Trophoblast cell (in vitro differentiated cells and primary cell): ENCODE measurements at regions not wholly inside any gene's neighbourhood (a gene's known extent, or its start where the extent isn't known, plus 50 kb on each side); places are given as distances from the start of the nearest gene placed in this dataset.

Experiments
- DNase-seq, 2 donors: peaks; one replicate each; pipeline ENCODE4 v3.0.0-alpha.2; 2016
- H2AFZ ChIP-seq: 2 replicates; pipeline ENCODE4 v1.6.1; 2013; ENCODE audit warnings: low read length, moderate library complexity, mild to moderate bottlenecking; ENCODE audit not compliant: insufficient read depth, poor library complexity
- H2AK5ac ChIP-seq: 2 replicates; pipeline ENCODE4 v1.6.1; 2013; ENCODE audit warnings: mild to moderate bottlenecking, low read length
- H2BK120ac ChIP-seq: 2 replicates; pipeline ENCODE4 v1.6.1; 2013; ENCODE audit warnings: low read length, mild to moderate bottlenecking, moderate library complexity; ENCODE audit not compliant: insufficient read depth, poor library complexity
- H2BK12ac ChIP-seq: 2 replicates; pipeline ENCODE4 v1.6.1; 2013; ENCODE audit warnings: mild to moderate bottlenecking, low read length, moderate library complexity
- H2BK5ac ChIP-seq: 2 replicates; pipeline ENCODE4 v1.6.1; 2013; ENCODE audit warnings: low read length, low read depth, moderate library complexity, mild to moderate bottlenecking; ENCODE audit not compliant: poor library complexity
- H3K14ac ChIP-seq: 2 replicates; pipeline ENCODE4 v1.6.1; 2013; ENCODE audit warnings: mild to moderate bottlenecking, low read length
- H3K18ac ChIP-seq: 2 replicates; pipeline ENCODE4 v1.6.1; 2013; ENCODE audit warnings: mild to moderate bottlenecking, low read length
- H3K23ac ChIP-seq: 2 replicates; pipeline ENCODE4 v1.6.1; 2013; ENCODE audit warnings: low read length
- H3K27ac ChIP-seq: 2 replicates; pipeline ENCODE4 v1.5.1; 2013; ENCODE audit warnings: low read depth, mild to moderate bottlenecking, inconsistent platforms, low read length, moderate library complexity
- H3K27me3 ChIP-seq: 2 replicates; pipeline ENCODE4 v1.6.1; 2013; ENCODE audit warnings: inconsistent platforms, mild to moderate bottlenecking, low read length, moderate library complexity; ENCODE audit not compliant: insufficient read depth
- H3K36me3 ChIP-seq, 2 experiments: 1 replicate in 1 of 2; 2 replicates in 1 of 2; pipeline ENCODE4 v1.6.1; 2013; ENCODE audit warnings: low read length in 2 of 2, mild to moderate bottlenecking in 2 of 2, moderate library complexity in 1 of 2; ENCODE audit not compliant: insufficient read depth in 2 of 2, control insufficient read depth in 1 of 2
- H3K4ac ChIP-seq: 2 replicates; pipeline ENCODE4 v1.6.1; 2013; ENCODE audit warnings: low read depth, mild to moderate bottlenecking, low read length, moderate library complexity
- H3K4me1 ChIP-seq, 2 experiments: 1 replicate in 1 of 2; 2 replicates in 1 of 2; pipeline ENCODE4 v1.6.1; 2013; ENCODE audit warnings: low read length in 2 of 2, mild to moderate bottlenecking in 2 of 2, moderate library complexity in 1 of 2; ENCODE audit not compliant: insufficient read depth in 2 of 2, control insufficient read depth in 1 of 2
- H3K4me2 ChIP-seq: 2 replicates; pipeline ENCODE4 v1.6.1; 2013; ENCODE audit warnings: inconsistent platforms, mild to moderate bottlenecking, low read length, moderate library complexity
- H3K4me3 ChIP-seq: 2 replicates; pipeline ENCODE4 v1.5.1; 2013; ENCODE audit warnings: mild to moderate bottlenecking, low read depth, low read length, inconsistent platforms
- H3K79me1 ChIP-seq: one replicate; pipeline ENCODE4 v1.6.1; 2013; ENCODE audit warnings: low read length
- H3K79me2 ChIP-seq: 2 replicates; pipeline ENCODE4 v1.6.1; 2013; ENCODE audit warnings: low read length, mild to moderate bottlenecking; ENCODE audit not compliant: control insufficient read depth, insufficient read depth, poor library complexity
- H3K9ac ChIP-seq: 2 replicates; pipeline ENCODE4 v1.6.1; 2013; ENCODE audit warnings: mild to moderate bottlenecking, low read length
- H3K9me3 ChIP-seq: 2 replicates; pipeline ENCODE4 v1.6.1; 2013; ENCODE audit warnings: low read depth, mild to moderate bottlenecking, control low read depth, inconsistent platforms, low read length; ENCODE audit not compliant: insufficient read depth
- H4K12ac ChIP-seq: 2 replicates; pipeline ENCODE4 v1.6.1; 2013; ENCODE audit warnings: low read depth, mild to moderate bottlenecking, low read length, moderate library complexity
- H4K8ac ChIP-seq: 2 replicates; pipeline ENCODE4 v1.6.1; 2013; ENCODE audit warnings: low read depth, mild to moderate bottlenecking, low read length, moderate library complexity
- H4K91ac ChIP-seq: one replicate; pipeline ENCODE4 v1.6.1; 2013; ENCODE audit warnings: low read depth, mild to moderate bottlenecking, low read length, moderate library complexity
- WGBS: extraction: QIAGEN DNeasy Blood & Tissue Kit; methylation state at CpG from one replicate; pipeline ENCODE4 v1.1.7; 2013; ENCODE audit warnings: missing lambda C conversion rate; ENCODE audit not compliant: insufficient read length, insufficient coverage; ENCODE audit errors: extremely low coverage; 5-methylcytosine and 5-hydroxymethylcytosine counted together

DNA sequence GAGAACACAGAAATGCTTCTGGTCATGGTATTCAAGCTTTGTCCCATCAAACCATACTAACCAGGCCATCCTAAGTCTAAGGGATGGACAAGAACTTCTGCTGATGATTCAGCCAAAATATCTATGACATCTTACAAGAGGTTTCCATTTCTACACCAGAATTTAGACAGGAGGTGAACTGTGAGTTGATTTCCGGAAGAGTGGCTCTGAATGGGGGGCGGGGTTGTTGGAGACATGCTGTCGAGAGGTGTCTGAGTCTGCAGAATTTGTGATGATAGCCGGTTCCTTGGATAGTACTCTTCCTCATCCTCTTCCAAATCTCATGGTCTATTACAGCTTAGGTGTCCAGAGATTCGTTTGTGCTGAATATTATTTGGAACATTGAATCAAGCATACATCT, 408.7 kb upstream of the TCF4 start:
- WGBS, result no CpG with 5 or more reads among the region's 5 CpGs
- no peak overlapping the region for H4K91ac ChIP-seq
- H3K18ac ChIP-seq, result no peak overlapping the region
- no peak overlapping the region for H3K4ac ChIP-seq
- H3K27ac ChIP-seq, result no peak overlapping the region
- H3K36me3 ChIP-seq, result no peaks in the 10 kb centered on the region
- H2AK5ac ChIP-seq, result no peak overlapping the region
- H3K79me1 ChIP-seq, result no peaks in the 10 kb centered on the region
- H4K12ac ChIP-seq, result no peak overlapping the region
- no peaks in the 10 kb centered on the region for H3K9me3 ChIP-seq
- H2BK5ac ChIP-seq, result no peak overlapping the region
- H3K9ac ChIP-seq, result no peak overlapping the region
- H3K79me2 ChIP-seq, result no peaks in the 10 kb centered on the region
- no peak overlapping the region for H2BK12ac ChIP-seq
- DNase-seq, result no peak
- no peak overlapping the region for H3K4me2 ChIP-seq
- no peak overlapping the region for H2BK120ac ChIP-seq
- no peak overlapping the region for H2AFZ ChIP-seq
- H4K8ac ChIP-seq, result no peak overlapping the region
- no peak overlapping the region for H3K23ac ChIP-seq
- no peak overlapping the region for H3K14ac ChIP-seq
- no peaks in the 10 kb centered on the region for H3K27me3 ChIP-seq
- no peak overlapping the region for H3K4me3 ChIP-seq
- peaks cover 6 to 9% of the 10 kb centered on the region in 2 experiments for H3K4me1 ChIP-seq

DNA sequence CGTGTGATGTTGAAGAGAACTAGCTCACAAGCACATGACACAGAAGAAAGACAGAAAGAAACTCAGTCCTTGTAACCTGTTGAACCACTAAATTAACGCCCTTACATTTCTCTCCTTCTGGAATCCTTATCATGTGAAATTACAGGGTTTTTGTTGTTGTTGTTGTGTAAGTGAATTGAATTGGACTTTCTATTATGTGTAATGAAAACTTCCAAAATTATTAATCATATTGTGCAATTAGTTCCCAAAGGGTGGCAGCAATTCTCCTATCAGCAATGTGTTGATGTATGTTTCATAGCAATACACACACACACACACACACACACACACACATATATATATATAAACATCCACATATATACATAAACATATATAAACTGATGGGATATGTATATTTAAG, 402.2 kb upstream of the TCF4 start:
- no peak overlapping the region for H2AFZ ChIP-seq
- H3K27me3 ChIP-seq, result no peaks in the 10 kb centered on the region
- no peak overlapping the region for H3K27ac ChIP-seq
- H3K23ac ChIP-seq, result no peak overlapping the region
- no peak for DNase-seq
- H4K8ac ChIP-seq, result no peak overlapping the region
- WGBS, result no CpG with 5 or more reads among the region's 2 CpGs
- H3K4ac ChIP-seq, result no peak overlapping the region
- H3K14ac ChIP-seq, result no peak overlapping the region
- no peak overlapping the region for H2AK5ac ChIP-seq
- H3K36me3 ChIP-seq, result no peaks in the 10 kb centered on the region
- H3K4me1 ChIP-seq, result no peaks in the 10 kb centered on the region
- H3K4me3 ChIP-seq, result no peak overlapping the region
- H3K18ac ChIP-seq, result no peak overlapping the region
- H2BK5ac ChIP-seq, result no peak overlapping the region
- no peaks in the 10 kb centered on the region for H3K79me1 ChIP-seq
- H3K9ac ChIP-seq, result no peak overlapping the region
- H3K4me2 ChIP-seq, result no peak overlapping the region
- H4K91ac ChIP-seq, result no peak overlapping the region
- no peak overlapping the region for H2BK120ac ChIP-seq
- H3K79me2 ChIP-seq, result no peaks in the 10 kb centered on the region
- H3K9me3 ChIP-seq, result no peaks in the 10 kb centered on the region
- H4K12ac ChIP-seq, result no peak overlapping the region
- H2BK12ac ChIP-seq, result no peak overlapping the region

DNA sequence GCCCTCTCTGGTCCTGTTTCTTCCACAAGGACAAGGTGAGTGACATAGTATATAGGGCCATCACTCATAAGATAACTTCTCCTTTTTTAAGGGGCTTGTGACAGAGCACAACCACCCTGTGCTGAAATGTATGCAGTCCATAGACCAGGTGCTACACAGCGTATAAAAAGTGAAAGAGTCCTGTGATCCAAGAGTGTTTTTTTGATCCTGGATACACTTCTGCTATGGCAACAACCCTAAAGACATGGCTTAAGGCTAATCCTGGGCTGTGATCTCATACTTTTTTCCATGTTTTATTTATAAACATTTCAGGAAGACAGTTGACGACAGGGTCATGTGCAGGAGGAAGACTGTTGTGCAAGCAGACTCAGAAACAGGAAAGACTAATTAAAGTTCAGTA, 400.5 kb upstream of the TCF4 start:
- Histone ChIP-seq H3K4me2 (no peak overlapping the region), H4K12ac (no peak overlapping the region), H2AFZ (no peak overlapping the region), H3K4me1 (no peaks in the 10 kb centered on the region), H3K79me1 (no peaks in the 10 kb centered on the region), H3K23ac (no peak overlapping the region), H2BK120ac (no peak overlapping the region), H4K8ac (no peak overlapping the region), H2BK5ac (no peak overlapping the region), H3K4me3 (no peak overlapping the region), H3K18ac (no peak overlapping the region), H2BK12ac (no peak overlapping the region), H3K36me3 (no peaks in the 10 kb centered on the region), H3K14ac (no peak overlapping the region), H3K79me2 (no peaks in the 10 kb centered on the region), H2AK5ac (no peak overlapping the region), H3K4ac (no peak overlapping the region), H3K9me3 (no peaks in the 10 kb centered on the region), H3K9ac (no peak overlapping the region), H4K91ac (no peak overlapping the region), H3K27ac (no peak overlapping the region), H3K27me3 (no peaks in the 10 kb centered on the region)
- WGBS, result no CpG with 5 or more reads among the region's 2 CpGs
- DNase-seq, result peak; percentile 1 to 27

DNA sequence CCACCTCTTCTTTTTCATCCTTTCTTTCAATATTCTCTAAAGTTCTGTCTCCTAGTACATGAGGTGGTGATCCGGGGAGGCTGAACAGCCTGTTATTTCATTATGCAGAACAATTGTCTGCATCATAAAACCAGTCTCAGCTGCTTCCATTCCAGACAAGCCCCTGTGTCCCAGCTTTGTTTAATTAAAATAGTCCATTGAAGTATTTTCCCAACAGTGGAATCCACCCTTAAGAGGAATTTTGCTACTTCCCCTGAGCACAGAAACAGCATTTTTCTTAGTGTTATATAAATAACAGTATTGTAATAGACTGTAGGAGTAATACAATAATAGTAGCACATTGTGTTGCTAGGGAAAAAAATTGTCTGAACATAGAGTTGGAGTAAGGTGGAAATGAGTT, 395.4 kb upstream of the TCF4 start:
- Histone ChIP-seq H3K9me3 (no peaks in the 10 kb centered on the region), H3K4ac (no peak overlapping the region), H4K12ac (no peak overlapping the region), H2BK5ac (no peak overlapping the region), H2AK5ac (no peak overlapping the region), H4K8ac (peak overlapping the region; percentile 11), H3K4me3 (no peak overlapping the region), H3K4me2 (no peak overlapping the region), H2AFZ (no peak overlapping the region), H3K79me2 (no peaks in the 10 kb centered on the region), H3K4me1 (peaks cover 0 to 4% of the 10 kb centered on the region in 2 experiments), H3K79me1 (no peaks in the 10 kb centered on the region), H3K27me3 (no peaks in the 10 kb centered on the region), H2BK120ac (no peak overlapping the region), H2BK12ac (no peak overlapping the region), H3K18ac (no peak overlapping the region), H4K91ac (no peak overlapping the region), H3K14ac (no peak overlapping the region), H3K27ac (no peak overlapping the region), H3K36me3 (no peaks in the 10 kb centered on the region), H3K23ac (no peak overlapping the region), H3K9ac (no peak overlapping the region)
- no peak for DNase-seq
- WGBS, result no CpG with 5 or more reads among the region's 1 CpG
